ENCODE measurements at regions not wholly inside any gene's neighbourhood (a gene's known extent, or its start where the extent isn't known, plus 50 kb on each side); places are given as distances from the start of the nearest gene placed in this dataset.

DNA sequence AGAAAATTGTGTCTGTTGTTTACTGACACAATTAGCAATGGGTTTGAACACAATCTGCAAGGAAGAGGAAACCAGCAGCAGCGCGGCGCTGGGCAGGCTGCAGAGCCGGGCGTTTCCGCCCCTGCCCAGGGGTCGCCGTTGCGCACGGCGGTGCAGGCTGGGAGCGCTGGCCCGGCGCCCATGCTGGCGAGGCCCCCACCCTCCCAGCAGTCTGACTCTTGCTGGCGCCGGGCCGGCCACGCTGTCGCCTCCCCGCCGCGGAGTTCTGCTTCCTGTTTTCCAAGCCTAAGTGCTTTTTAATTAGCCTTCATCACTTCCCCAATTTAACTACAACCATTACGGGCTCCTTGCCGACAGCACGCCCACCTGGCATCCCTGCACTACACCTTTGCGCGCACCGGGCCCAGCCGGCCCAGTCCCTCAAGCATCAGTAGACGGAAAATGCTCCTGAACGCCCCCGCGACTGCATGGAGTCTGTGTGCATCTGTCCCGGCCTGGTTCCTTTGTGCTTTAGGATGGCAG, 212.1 kb downstream of the GXYLT1 start:
- peak; percentile 86 for DNase-seq (ENCODE audit: low read depth, low spot score)

DNA sequence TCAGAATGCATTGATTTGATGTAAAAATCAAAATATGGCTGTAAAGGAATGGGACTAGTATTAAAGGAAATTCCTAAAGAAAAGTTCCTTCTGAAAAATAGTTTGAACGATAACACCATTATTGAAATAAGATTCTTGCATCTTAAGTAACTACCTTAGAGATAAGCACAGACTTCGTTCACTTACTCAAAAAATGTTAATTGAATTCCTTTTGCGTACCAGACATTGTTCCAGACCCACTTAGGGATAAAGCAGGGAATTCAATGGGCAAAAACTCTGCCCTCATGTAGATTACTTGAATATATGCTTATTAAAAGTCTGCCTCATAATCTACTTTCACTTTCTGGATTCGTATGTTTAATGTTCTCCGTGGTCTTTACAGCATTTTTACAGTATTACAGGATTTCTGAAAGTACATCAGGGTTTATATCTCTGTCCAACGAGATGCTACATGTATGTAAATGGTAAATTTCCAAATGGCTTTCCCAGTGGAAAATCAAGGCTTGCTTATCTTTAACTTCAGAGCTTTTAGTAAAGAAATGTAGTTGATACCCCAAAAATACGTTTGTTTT, 213.7 kb downstream of the GXYLT1 start:
- DNase-seq (ENCODE audit: low read depth, low spot score), result no peak

DNA sequence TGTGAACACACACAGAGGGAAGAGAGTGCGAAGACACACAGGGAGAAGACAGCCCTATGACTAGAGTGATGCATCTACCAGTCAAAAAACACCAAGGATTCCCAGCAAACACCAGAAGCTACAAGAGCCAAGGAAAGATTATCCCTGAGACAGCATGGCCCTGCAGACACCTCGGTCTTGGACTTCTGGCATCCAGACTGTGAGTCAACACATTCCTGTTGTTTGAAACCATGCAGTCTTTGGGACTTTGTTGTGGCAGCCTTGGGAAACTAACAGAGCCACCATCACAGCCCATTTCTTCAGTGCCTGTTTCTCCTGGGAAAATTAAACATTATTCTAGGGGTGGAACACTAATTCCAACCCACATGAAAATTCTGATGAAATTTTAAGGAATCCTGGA, 220.6 kb downstream of the GXYLT1 start:
- no peak for DNase-seq (ENCODE audit: low read depth, low spot score)

DNA sequence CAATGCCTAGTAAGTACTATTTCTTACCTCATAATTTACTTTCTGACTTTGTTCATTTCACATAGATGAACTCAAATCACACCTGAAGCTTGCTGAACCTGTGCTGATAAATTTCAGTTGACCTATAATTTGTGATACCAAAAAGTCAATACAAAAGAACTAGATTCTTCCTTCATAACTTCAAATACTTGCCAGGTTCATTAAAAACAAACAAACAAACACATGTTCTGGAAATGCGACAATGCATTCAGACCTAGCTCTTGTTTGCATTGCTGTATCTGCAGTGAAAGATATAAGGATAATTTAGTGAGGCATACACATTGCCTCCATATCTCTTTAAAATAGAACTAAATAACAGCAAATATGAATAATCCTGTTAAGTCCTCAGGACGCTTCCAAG, 221.3 kb downstream of the GXYLT1 start:
- DNase-seq (ENCODE audit: low read depth, low spot score), result no peak

DNA sequence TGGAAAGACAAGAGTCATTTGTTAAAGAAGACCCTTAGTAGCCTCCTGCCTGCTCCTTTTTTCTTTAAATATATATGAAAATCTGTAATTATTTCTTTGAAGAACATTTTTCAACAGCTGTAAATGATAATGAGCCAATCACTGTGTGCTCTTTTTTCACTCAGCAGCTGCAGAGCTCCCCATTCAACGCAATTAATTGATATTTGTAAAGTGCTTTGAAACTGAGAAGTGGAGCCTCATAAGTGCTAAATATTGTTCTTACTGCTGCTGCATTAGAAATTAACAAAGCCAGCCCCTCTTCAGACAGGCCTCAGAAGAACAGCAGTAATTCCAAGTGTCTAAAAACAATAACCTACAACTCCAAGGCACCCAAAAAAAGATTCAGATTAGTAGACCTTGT, 224.3 kb downstream of the GXYLT1 start:
- DNase-seq (ENCODE audit: low read depth, low spot score), result no peak

DNA sequence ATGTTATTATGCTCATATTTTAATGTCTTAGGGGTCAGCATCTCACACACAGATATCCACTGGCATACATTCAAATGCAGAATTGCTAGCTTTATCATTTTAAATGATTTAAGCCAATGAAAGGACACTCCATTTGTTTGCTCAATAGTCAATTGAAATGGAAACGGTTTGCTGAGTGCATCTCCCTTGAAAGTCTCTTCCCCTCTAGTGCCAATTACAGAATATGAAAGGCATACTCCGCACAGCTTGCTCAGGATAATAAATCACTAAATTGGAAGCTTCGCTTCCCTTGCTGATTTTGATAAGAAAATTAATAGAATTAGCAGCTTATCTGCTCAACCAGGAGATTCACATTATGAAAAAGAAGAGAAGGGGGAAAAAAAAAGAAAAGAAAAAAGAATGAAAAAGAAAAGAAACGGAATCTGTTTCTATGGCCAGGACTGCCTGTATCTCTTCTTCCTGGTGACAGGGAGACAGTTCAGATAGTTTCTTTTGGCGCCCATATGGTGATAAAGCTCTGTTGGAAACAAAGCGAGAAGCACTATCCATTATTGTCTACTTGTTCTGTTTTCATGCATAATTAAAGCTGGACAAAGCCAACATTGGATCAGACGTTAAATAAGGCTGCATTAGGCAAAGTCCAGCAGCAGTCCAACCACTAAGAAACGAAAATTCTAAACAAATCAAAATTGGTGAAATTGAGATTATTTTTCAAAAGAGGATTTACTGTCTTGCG, 225.0 kb downstream of the GXYLT1 start:
- no peak for DNase-seq (ENCODE audit: low read depth, low spot score)

DNA sequence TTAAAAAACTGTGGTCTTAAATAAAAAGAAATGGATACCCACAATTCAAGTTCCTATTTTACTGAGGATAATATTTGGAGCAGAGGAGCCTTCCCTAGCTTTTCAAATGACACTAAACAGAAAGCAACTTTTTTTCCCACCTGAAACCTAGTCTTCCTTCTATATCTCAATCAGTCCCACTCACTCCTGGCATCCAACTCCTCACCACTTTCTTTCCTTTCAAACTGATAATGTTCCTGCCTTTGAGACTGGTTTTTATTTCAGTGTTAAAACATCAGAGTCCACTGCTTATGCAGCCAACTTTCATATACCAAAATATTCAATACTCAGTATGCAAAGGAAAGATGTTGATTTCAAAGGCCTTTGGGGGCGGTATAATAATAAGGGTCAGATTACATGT, 225.6 kb downstream of the GXYLT1 start:
- no peak for DNase-seq (ENCODE audit: low read depth, low spot score)

DNA sequence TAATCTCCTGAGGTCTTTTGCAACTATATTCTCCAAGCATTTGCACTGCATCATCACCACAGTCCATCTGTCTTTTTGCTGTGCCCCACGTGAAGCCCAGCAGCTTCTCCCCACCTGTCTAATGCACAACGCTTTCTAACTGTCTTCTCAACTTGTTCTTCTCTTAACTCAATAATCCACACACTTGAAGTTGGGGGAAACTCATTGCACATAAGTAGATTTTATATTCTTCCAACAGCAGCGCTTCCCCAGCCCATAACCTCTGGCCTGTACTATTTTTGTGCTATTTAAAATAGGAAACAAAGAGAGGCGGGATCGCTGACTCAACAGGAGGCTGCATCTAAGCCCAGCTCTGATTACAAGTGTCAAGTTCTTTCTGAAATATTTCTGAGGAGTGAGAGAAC, 226.7 kb downstream of the GXYLT1 start:
- no peak for DNase-seq (ENCODE audit: low read depth, low spot score)

DNA sequence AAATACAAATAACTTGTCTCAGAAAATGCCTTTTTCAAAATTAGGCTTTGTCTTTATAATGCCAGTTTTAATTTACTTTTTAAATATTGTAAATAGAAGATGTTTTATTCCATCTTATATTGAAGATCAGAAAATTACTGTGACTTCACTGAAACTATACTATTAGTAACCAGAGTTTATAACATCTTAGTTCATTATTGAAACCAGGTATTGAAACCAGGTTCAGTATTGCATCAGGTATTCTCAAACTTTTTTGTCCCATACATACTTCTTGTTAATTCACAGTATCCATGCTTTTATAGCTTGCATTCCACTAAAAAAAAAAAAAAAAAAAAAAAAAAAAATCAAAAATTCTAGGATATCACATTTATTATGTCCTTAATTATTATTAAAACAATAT, 227.5 kb downstream of the GXYLT1 start:
- no peak for DNase-seq (ENCODE audit: low read depth, low spot score)

DNA sequence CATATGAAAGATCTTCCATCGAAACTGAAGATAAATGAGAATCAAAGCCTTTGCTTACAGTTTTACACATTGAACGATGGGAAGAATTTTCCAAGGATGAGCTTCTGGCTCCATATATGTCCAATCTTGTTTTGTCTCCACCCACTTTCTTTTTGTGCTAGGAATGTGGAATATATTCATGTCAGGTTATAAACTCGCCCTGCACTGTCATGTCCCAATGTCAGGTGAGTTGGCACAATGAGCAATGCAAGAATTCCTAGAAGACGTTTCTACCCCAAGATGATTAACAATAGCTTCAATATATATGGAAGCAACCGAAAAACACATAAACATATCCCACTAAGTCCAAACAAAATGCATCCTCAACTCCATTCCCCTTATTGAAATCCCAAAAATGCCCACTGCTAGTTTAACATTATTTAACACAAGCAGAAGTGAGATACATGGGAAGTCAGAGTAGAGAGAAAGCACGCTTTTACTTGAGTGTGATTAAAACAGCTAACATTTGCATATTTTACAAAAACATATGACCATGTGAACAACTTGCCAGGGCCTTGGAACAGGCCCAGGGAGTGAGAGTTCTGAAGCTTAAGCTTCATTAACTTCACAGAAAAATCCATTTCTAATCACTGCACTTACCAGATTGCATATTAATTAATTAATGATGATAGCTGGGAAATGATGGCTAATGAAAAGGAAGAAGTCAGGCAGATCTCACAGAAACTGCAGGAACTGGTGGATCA, 233.9 kb downstream of the GXYLT1 start:
- DNase-seq (ENCODE audit: low read depth, low spot score), result no peak

DNA sequence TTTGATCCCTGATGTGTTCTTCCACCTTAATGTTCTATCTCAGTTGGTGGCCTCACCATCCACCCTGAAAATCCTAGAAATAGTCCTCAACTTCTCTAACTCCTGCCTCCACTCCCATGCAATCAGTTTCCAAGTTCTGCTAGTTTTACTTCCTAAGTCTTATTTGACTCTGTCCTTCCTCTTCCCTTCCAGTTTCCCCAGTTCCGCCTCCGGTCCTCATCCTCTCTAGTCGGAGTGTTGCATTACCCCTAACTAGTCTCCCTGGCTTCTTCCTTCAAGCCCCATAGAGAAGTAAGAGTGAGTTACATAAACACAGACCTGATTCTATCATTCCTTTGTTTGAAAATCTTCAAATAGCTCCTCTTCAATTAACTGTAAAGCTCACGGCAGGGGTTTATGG, 236.5 kb downstream of the GXYLT1 start:
- no peak for DNase-seq (ENCODE audit: low read depth, low spot score)

DNA sequence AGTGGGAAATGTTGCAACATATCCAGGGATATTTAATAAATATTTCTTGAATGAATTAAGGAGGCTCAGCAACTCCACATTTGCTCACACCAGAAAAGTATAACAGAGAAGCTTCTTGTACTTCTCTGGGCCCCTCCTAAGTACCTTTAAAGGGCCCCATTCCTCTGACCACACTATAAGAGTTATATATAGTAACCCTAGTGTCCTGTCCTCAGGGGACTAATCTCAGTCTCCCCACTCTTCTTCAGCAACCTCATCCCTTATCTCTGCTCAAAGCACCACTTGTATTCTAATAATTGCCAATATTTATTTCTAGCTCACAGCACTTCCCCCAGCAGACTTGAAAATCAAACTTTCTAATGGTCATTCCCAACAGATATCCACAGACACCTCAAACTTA, 237.1 kb downstream of the GXYLT1 start:
- DNase-seq (ENCODE audit: low read depth, low spot score), result no peak

DNA sequence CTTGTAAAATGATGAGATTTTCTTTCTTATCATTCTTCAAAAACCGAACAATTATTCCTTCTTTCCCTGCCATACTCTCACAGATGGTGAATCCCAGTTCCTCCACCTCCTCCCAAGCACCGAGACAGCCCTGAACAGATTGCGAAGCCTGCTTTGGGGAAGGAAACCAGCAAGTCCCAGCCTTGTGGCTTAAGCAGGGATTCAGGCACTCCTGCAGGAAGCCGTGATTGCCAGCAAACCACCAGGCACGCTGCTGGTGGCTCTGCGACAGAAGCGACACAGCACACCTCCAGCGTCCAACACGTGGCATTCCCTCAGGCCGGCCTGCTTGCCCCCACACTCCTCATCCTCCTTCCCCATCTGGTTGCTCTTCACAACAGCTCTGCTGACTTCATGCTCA, 237.7 kb downstream of the GXYLT1 start:
- no peak for DNase-seq (ENCODE audit: low read depth, low spot score)

DNA sequence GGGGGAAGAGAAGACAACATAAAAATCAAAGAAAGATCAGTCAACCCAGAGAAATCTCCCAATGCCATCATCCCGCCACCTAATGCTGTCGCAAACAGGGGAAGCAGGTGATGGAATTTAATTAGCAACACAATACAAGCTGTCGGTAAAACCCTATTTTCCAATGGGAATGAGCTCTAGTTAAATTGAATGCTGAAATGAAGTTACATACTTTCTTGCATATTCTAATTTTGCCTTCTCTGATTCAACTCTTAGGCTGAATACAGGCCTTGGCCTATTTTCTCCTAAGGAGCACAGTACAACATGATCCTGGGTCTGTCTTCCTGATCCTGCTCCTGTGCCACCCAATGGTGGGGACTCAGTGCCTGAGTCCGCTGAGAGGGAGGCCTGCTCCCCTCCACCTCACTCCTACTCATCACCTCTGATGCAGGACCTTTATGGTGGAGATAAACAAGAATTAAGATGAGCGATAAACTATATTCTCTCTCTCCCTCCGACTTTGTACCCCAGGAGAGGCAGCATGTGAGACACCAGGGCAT, 238.8 kb downstream of the GXYLT1 start:
- no peak for DNase-seq (ENCODE audit: low read depth, low spot score)

DNA sequence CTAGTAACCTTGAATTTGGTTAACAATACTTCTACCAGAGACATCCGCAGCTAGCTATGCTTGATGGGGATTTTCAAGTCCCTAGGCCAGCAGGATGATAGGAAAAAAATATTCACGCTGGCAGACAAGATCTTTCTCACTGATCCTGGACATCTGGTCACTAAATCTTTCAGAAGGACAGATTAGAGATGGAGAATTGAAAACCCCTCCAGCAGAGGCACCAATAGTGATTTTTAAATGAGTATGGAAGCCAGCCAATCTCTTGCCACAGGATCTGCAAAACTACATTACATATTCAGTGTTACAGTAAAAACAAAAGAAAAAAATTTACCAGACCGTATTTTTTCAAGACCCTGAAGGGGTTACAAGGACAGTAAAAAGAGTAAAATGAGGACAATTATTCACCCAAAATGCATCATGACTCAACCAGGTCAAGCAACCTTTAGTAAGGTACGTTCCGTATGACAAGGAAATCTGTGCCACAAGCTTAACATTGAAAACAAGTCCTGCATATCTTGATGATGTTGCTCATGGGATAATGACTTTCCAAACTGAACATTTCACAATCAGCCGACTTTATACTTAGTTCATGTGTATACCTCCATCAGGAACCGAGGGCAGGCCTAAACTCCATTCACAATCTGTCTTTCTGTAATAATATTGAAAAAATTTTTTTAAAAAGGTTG, 239.5 kb downstream of the GXYLT1 start:
- no peak for DNase-seq (ENCODE audit: low read depth, low spot score)

DNA sequence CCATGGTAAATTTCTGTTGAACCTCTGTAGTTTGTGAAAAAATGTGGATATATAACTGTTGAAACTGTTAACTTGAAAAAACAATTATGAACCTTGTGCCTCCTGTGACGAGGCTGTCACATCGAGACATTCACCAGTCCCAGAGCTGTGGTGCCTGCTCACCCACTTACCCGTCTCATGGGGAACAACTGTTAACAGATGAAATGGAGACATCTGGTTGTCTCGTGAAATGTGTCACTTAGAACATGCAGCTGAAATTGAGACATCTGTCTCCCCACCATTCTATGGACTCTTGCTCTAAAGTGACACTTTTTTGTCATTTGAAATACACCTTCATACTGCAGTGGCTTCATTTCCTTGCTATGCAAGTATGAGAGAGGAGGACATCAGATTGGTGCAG, 240.6 kb downstream of the GXYLT1 start:
- no peak for DNase-seq (ENCODE audit: low read depth, low spot score)

DNA sequence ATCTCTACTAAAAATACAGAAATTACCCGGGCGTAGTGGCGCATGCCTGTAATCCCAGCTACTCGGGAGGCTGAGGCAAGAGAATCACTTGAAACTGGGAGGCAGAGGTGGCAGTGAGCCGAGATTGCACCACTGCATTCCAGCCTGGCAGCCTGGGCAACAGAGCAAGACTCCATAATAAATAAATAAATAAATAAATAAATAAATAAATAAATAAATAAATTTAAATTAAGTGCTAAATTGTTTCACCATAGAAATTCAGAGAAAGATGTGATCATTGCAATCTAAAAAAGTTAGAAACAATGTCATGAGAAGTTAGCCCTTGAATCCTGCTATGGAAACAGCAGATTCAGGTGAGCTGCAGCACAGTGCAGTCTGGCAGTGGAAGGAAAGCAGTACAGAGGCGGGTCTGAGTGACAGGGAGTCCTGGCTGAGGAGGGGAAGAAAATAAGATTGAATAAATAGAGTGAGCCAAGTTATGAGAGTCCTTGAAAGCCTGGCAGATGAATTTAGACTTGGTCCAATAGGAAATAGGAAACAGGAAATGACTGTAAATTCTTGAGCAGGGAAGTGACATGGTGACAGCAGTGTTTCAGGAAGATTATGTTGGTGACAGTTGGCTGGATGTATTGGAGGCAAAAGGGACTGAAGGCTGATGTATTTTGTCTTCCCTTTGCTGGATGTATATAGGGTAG, 241.5 kb downstream of the GXYLT1 start:
- no peak for DNase-seq (ENCODE audit: low read depth, low spot score)

DNA sequence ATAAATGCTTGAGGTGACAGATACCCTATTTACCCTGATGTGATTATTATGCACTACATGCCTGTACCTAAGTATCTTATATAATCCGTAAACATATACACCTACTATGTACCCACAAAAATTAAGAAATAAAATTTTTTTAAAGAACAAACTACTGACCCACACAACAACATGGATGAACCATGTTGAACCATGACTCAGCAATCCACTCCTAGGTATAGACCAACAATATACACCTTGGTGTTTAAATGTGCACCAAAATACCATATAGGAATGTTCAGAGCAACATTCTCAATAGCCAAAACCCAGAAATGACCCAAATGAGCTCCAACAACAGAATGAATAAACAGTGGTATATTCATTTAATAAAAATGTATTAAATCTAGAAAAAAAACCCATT, 245.1 kb downstream of the GXYLT1 start:
- no peak for DNase-seq (ENCODE audit: low read depth, low spot score)

DNA sequence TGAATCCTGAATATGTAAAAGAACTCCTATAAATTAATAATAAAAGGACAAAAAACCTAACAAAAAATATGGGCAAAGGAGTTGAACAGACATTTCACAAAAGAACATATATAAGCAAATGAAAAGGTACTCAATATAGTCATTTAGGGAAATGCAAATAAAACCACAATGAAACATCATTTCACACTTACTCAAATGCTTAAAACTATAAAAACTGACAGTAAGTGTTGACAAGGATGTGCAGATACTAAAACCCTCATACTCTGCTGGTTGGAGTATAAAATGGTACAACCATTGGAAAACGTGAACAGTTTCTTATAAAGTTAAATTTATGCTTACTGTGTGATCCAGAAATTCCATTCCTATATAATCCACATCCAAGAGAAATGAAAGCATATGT, 247.1 kb downstream of the GXYLT1 start:
- no peak for DNase-seq (ENCODE audit: low read depth, low spot score)

DNA sequence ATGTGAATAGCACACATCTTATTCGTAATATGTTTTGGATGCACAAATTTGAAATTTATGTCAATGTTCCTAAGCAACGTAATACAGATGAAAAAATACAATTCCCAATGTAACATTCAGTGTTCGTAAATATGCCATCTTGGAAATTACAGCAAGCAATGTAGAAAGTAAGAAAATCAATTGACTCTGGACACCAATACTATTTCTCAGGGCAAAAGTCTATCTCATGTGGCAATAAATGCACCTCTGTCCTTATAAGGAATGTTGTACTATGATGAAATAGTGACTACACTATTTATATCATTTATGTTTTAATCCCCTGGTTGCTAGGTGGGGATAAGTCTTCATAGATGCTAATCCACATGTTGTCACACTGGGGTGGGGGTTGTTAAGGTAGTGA, 251.2 kb downstream of the GXYLT1 start:
- DNase-seq (ENCODE audit: low read depth, low spot score), result no peak

DNA sequence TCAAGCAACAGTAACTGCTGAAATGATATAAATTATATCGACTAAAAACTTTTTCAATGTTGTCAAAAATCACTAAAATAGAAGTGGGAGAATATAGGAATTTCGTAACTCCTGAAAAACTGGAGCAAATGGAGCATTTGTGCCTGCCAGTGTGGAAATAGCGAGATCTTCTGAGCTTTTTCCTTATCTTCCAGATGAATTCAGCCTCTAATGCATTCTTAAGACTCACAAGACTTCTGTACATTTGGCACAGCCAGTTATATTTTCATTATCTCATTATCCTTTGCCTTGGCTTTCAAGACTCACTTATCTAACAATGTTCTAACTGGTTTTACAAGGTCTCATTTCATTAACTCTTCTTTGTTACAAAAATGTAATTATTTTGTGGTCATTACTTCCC, 252.4 kb downstream of the GXYLT1 start:
- DNase-seq (ENCODE audit: low read depth, low spot score), result no peak

All from ELF-1 (cell line).